ENCODE measurements at regions not wholly inside any gene's neighbourhood (a gene's known extent, or its start where the extent isn't known, plus 50 kb on each side); places are given as distances from the start of the nearest gene placed in this dataset.

- TF ChIP-seq CTCF (IDR thresholded peaks at IDR 0.05; ENCODE audit: insufficient read depth, low read length) (no peak), GABPA (IDR thresholded peaks at IDR 0.05; ENCODE audit: low read depth) (no peak), SPI1 (IDR thresholded peaks at IDR 0.05; ENCODE audit: borderline replicate concordance, low read depth) (no peak), POLR2AphosphoS5 (IDR thresholded peaks at IDR 0.05; ENCODE audit: low read depth) (no peak)
- TF ChIP-seq, protein P1, sequence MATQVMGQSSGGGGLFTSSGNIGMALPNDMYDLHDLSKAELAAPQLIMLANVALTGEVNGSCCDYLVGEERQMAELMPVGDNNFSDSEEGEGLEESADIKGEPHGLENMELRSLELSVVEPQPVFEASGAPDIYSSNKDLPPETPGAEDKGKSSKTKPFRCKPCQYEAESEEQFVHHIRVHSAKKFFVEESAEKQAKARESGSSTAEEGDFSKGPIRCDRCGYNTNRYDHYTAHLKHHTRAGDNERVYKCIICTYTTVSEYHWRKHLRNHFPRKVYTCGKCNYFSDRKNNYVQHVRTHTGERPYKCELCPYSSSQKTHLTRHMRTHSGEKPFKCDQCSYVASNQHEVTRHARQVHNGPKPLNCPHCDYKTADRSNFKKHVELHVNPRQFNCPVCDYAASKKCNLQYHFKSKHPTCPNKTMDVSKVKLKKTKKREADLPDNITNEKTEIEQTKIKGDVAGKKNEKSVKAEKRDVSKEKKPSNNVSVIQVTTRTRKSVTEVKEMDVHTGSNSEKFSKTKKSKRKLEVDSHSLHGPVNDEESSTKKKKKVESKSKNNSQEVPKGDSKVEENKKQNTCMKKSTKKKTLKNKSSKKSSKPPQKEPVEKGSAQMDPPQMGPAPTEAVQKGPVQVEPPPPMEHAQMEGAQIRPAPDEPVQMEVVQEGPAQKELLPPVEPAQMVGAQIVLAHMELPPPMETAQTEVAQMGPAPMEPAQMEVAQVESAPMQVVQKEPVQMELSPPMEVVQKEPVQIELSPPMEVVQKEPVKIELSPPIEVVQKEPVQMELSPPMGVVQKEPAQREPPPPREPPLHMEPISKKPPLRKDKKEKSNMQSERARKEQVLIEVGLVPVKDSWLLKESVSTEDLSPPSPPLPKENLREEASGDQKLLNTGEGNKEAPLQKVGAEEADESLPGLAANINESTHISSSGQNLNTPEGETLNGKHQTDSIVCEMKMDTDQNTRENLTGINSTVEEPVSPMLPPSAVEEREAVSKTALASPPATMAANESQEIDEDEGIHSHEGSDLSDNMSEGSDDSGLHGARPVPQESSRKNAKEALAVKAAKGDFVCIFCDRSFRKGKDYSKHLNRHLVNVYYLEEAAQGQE (IDR thresholded peaks at IDR 0.05; ENCODE audit: insufficient replicate concordance, low read depth), result no peak
Observed at GRCh38 chr21:38899277-38899947, 93.7 kb downstream of the ETS2 start.

Data from HL-60 (cell line).